GM23338 (cell line): ENCODE measurements at regions not wholly inside any gene's neighbourhood (a gene's known extent, or its start where the extent isn't known, plus 50 kb on each side); places are given as distances from the start of the nearest gene placed in this dataset.

Source experiments
- ATAC-seq: fragments of 200-7000 bp; cut with Tn5 transposase; 3 replicates; pipeline ENCODE4 v1.9.1; 2020
- DNase-seq: peaks from one replicate; pipeline ENCODE4 v3.0.0-alpha.2; 2015; ENCODE audit warnings: low spot score
- H2AFZ ChIP-seq: fragments of 200-600 bp; sonication (generic); 2 replicates; pipeline ENCODE4 v1.8.0; 2016; ENCODE audit warnings: antibody characterized with exemption, mild to moderate bottlenecking, moderate library complexity
- H3F3A ChIP-seq: fragments of 200-600 bp; sonication (generic); replicated peaks from 2 replicates; pipeline ENCODE4 v1.8.0; 2017; ENCODE audit warnings: antibody characterized with exemption, mixed run types, low read depth
- H3K27ac ChIP-seq: fragments of 200-600 bp; sonication (generic); 2 replicates; pipeline ENCODE4 v1.6.1; 2016; ENCODE audit warnings: low read depth
- H3K27me3 ChIP-seq: fragments of 200-600 bp; sonication (generic); 2 replicates; pipeline ENCODE4 v1.8.0; 2016; ENCODE audit warnings: mild to moderate bottlenecking, mixed run types, moderate library complexity; ENCODE audit not compliant: insufficient read depth
- H3K36me3 ChIP-seq: fragments of 200-600 bp; sonication (generic); 2 replicates; pipeline ENCODE4 v1.8.0; 2016; ENCODE audit warnings: mild to moderate bottlenecking; ENCODE audit not compliant: insufficient read depth
- H3K4me1 ChIP-seq: fragments of 200-600 bp; sonication (generic); 2 replicates; pipeline ENCODE4 v1.8.0; 2016; ENCODE audit warnings: mild to moderate bottlenecking, moderate library complexity; ENCODE audit not compliant: insufficient read depth
- H3K4me2 ChIP-seq: fragments of 200-600 bp; sonication (generic); 2 replicates; pipeline ENCODE4 v1.7.1; 2017; ENCODE audit warnings: mixed run types
- H3K4me3 ChIP-seq: fragments of 200-600 bp; sonication (generic); 2 replicates; pipeline ENCODE4 v1.6.1; 2016; ENCODE audit warnings: mixed run types
- H3K79me2 ChIP-seq: fragments of 200-600 bp; sonication (generic); replicated peaks from 2 replicates; pipeline ENCODE4 v1.8.0; 2017; ENCODE audit warnings: mild to moderate bottlenecking; ENCODE audit not compliant: insufficient read depth
- H3K9me2 ChIP-seq: fragments of 200-600 bp; sonication (generic); 2 replicates; pipeline ENCODE4 v1.8.0; 2017; ENCODE audit not compliant: insufficient read depth
- H4K20me1 ChIP-seq: fragments of 200-600 bp; sonication (generic); replicated peaks from 2 replicates; pipeline ENCODE4 v1.8.0; 2017; ENCODE audit warnings: mild to moderate bottlenecking; ENCODE audit not compliant: insufficient read depth
- H3K27ac Mint-ChIP-seq: 2 replicates; pipeline ENCODE4 v1.8.0; 2020; ENCODE audit warnings: inconsistent platforms, mild to moderate bottlenecking, moderate library complexity, mixed read lengths
- H3K27me3 Mint-ChIP-seq: 3 replicates; pipeline ENCODE4 v1.8.0; 2022; ENCODE audit warnings: low read depth, mild to moderate bottlenecking, moderate library complexity, mixed read lengths, inconsistent platforms; ENCODE audit not compliant: insufficient read depth, poor library complexity
- H3K36me3 Mint-ChIP-seq: 3 replicates; pipeline ENCODE4 v1.8.0; 2021; ENCODE audit warnings: low read depth, mild to moderate bottlenecking, inconsistent platforms, moderate library complexity, mixed read lengths
- H3K4me1 Mint-ChIP-seq: 3 replicates; pipeline ENCODE4 v1.8.0; 2020; ENCODE audit warnings: mild to moderate bottlenecking, inconsistent platforms, mixed read lengths
- H3K4me3 Mint-ChIP-seq: 3 replicates; pipeline ENCODE4 v1.8.0; 2021; ENCODE audit warnings: moderate library complexity, mild to moderate bottlenecking, inconsistent platforms, mixed read lengths
- H3K9me3 Mint-ChIP-seq: 3 replicates; pipeline ENCODE4 v1.8.0; 2020; ENCODE audit warnings: moderate library complexity, mild to moderate bottlenecking, inconsistent platforms, mixed read lengths
- CTCF ChIP-seq, 2 experiments: fragments of 200-600 bp in 1 of 2; sonication (generic) in 1 of 2; conservative IDR thresholded peaks; 2 replicates each; pipeline versions ENCODE4 v1.5.1 to v1.6.1; 2016 to 2017; ENCODE audit warnings: antibody characterized with exemption in 2 of 2, low read depth in 2 of 2, mild to moderate bottlenecking in 2 of 2, moderate library complexity in 1 of 2
- ETS1 ChIP-seq: IDR thresholded peaks from 2 replicates; pipeline ENCODE4 v1.6.1; 2016; ENCODE audit warnings: antibody characterized with exemption
- EZH2 ChIP-seq: fragments of 200-600 bp; sonication (generic); IDR thresholded peaks from one replicate; pipeline ENCODE4 v1.8.0; 2017; ENCODE audit warnings: antibody characterized with exemption, mild to moderate bottlenecking, low read depth; ENCODE audit not compliant: unreplicated experiment
- EZH2phosphoT487 ChIP-seq: fragments of 200-600 bp; sonication (generic); IDR thresholded peaks from one replicate; pipeline ENCODE4 v1.8.1; 2018; ENCODE audit warnings: antibody characterized with exemption; ENCODE audit not compliant: unreplicated experiment
- JUNB ChIP-seq: IDR thresholded peaks from one replicate; pipeline ENCODE4 v1.6.1; 2016; ENCODE audit warnings: antibody characterized with exemption; ENCODE audit not compliant: unreplicated experiment
- NANOG ChIP-seq: IDR thresholded peaks from 2 replicates; pipeline ENCODE4 v1.6.1; 2016; ENCODE audit warnings: antibody characterized with exemption, borderline replicate concordance
- POLR2AphosphoS5 ChIP-seq: IDR thresholded peaks from 2 replicates; pipeline ENCODE4 v1.6.1; 2016; ENCODE audit warnings: antibody characterized with exemption, low read depth
- REST ChIP-seq: IDR thresholded peaks from one replicate; pipeline ENCODE4 v1.6.1; 2018; ENCODE audit warnings: antibody characterized with exemption; ENCODE audit not compliant: unreplicated experiment
- STAT1 ChIP-seq: IDR thresholded peaks from one replicate; pipeline ENCODE4 v1.6.1; 2016; ENCODE audit warnings: antibody characterized with exemption; ENCODE audit not compliant: unreplicated experiment
- ZNF114 ChIP-seq: fragments of 250-450 bp; sonication (Bioruptor Pico); IDR thresholded peaks from 2 replicates; pipeline ENCODE4 v1.5.0; 2020; ENCODE audit warnings: mild to moderate bottlenecking, moderate library complexity
- ZNF331 ChIP-seq: fragments of 250-450 bp; sonication (Bioruptor Pico); IDR thresholded peaks from 2 replicates; pipeline ENCODE4 v1.5.0; 2020; ENCODE audit warnings: low read depth, mild to moderate bottlenecking, moderate library complexity

- TF ChIP-seq ZNF114 (CRISPR knock-in tag) (no peak), JUNB (no peak), POLR2AphosphoS5 (no peak), CTCF (conservative IDR thresholded peaks at IDR 0.05; ENCODE audit: low read depth in 2 of 2) (no peak), EZH2phosphoT487 (no peak), NANOG (no peak), REST (no peak), ZNF331 (CRISPR knock-in tag) (no peak), STAT1 (no peak)
- no peaks in the 10 kb centered on the region for H3K9me3 Mint-ChIP-seq
These were observed 75.6 kb downstream of the VEGFA start for GRCh38 chr6:43845646-43846045.

GRCh38 chr6:43843669-43844171, 73.7 kb downstream of the VEGFA start:
- Histone ChIP-seq H3K4me2 (no peak overlapping the region), H3K27ac (no peak overlapping the region), H3K4me3 (no peak overlapping the region), H3K9me2 (no peaks in the 10 kb centered on the region), H3F3A (no peaks in the 10 kb centered on the region), H3K79me2 (no peaks in the 10 kb centered on the region), H3K27me3 (no peaks in the 10 kb centered on the region), H4K20me1 (no peaks in the 10 kb centered on the region), H2AFZ (no peak overlapping the region), H3K4me1 (no peaks in the 10 kb centered on the region), H3K36me3 (no peaks in the 10 kb centered on the region)
- H3K36me3 Mint-ChIP-seq = no peaks in the 10 kb centered on the region
- DNase-seq (no peak), ATAC-seq (no peak)
- peaks cover 2% of the 10 kb centered on the region for H3K27me3 Mint-ChIP-seq
- no peak overlapping the region for H3K4me3 Mint-ChIP-seq
- no peaks in the 10 kb centered on the region for H3K4me1 Mint-ChIP-seq
- no peak for TF ChIP-seq ZNF331 (CRISPR knock-in tag)
- no peak for TF ChIP-seq EZH2
- no peak for TF ChIP-seq JUNB
- no peak for TF ChIP-seq ETS1
- H3K9me3 Mint-ChIP-seq = no peaks in the 10 kb centered on the region
- H3K27ac Mint-ChIP-seq = no peak overlapping the region

More at GRCh38 chr6:43845646-43846045, 75.6 kb downstream of the VEGFA start:
- DNase-seq = no peak
- Mint-ChIP-seq H3K27me3 (peaks cover 8% of the 10 kb centered on the region), H3K4me1 (peaks cover 10% of the 10 kb centered on the region; the same call in 2 of the 3 replicates), H3K36me3 (no peaks in the 10 kb centered on the region), H3K4me3 (no peak overlapping the region), H3K27ac (no peak overlapping the region)
- Histone ChIP-seq H2AFZ (no peak overlapping the region), H3K27ac (no peak overlapping the region), H3F3A (no peaks in the 10 kb centered on the region), H3K4me3 (no peak overlapping the region), H3K36me3 (no peaks in the 10 kb centered on the region), H4K20me1 (no peaks in the 10 kb centered on the region), H3K4me2 (no peak overlapping the region), H3K9me2 (no peaks in the 10 kb centered on the region), H3K4me1 (no peaks in the 10 kb centered on the region), H3K79me2 (no peaks in the 10 kb centered on the region), H3K27me3 (no peaks in the 10 kb centered on the region)
- no peak for ATAC-seq
